ENCODE measurements at regions not wholly inside any gene's neighbourhood (a gene's known extent, or its start where the extent isn't known, plus 50 kb on each side); places are given as distances from the start of the nearest gene placed in this dataset.

DNA sequence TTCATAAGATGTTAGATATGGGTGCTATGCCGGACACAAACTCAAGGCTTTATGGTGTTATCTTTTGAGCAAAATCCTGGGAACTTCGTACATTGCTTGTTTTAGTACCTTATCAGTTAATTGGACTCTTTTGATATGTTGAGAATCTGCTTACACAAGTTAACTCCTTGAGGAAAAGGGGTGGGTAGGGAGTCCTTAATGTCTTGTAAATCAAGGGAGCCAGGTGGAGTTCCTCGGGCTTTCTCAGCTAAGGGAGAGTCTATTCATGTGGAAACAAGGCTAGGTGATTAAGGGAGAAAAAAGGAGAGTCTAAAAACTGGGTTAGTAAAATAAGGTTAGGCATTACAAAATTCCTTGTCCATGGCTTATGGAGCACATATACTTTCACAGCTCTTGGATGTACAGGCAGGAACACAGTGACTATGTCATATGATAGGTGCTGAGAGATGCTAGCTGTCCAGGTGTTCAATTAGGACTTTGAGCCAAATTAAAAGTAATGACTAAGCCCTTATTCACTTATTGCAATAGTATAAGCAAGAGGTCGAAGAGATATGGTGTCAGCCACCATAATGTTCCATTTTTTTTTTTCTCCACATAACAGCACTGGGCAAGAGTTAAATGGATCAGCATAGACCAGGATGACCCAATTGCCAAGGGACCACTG, 59.5 kb upstream of the DYNAP start:
- no peak overlapping the region for H3K4me3 ChIP-seq (ENCODE audit: low read depth, low read length)
- TF ChIP-seq, protein P1, sequence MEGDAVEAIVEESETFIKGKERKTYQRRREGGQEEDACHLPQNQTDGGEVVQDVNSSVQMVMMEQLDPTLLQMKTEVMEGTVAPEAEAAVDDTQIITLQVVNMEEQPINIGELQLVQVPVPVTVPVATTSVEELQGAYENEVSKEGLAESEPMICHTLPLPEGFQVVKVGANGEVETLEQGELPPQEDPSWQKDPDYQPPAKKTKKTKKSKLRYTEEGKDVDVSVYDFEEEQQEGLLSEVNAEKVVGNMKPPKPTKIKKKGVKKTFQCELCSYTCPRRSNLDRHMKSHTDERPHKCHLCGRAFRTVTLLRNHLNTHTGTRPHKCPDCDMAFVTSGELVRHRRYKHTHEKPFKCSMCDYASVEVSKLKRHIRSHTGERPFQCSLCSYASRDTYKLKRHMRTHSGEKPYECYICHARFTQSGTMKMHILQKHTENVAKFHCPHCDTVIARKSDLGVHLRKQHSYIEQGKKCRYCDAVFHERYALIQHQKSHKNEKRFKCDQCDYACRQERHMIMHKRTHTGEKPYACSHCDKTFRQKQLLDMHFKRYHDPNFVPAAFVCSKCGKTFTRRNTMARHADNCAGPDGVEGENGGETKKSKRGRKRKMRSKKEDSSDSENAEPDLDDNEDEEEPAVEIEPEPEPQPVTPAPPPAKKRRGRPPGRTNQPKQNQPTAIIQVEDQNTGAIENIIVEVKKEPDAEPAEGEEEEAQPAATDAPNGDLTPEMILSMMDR (IDR thresholded peaks at IDR 0.05; ENCODE audit: borderline replicate concordance, insufficient read depth, low read depth, low read length): no peak

DNA sequence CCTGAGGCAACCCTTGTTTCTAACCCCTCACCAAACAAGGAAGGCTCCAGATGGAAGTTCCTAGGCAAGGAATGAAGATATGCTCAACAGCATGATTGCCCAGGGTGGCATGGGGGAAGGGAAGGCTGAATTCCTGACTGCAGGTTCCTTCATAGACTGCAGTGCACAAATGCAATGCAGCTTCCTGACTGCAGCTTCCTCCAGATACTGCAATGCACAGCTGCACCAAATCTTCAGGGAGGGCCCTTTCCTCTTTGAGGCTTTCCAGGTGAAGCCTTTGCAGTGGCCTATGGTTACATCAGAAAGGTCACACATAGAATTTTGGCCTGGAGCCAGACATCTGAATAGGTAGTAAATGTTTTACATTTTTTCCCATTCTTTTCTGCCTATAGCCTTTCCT, 58.8 kb upstream of the DYNAP start:
- TF ChIP-seq, protein P1 (IDR thresholded peaks at IDR 0.05; ENCODE audit: borderline replicate concordance, insufficient read depth, low read depth, low read length): no peak
- no peak overlapping the region for H3K4me3 ChIP-seq (ENCODE audit: low read depth, low read length)

DNA sequence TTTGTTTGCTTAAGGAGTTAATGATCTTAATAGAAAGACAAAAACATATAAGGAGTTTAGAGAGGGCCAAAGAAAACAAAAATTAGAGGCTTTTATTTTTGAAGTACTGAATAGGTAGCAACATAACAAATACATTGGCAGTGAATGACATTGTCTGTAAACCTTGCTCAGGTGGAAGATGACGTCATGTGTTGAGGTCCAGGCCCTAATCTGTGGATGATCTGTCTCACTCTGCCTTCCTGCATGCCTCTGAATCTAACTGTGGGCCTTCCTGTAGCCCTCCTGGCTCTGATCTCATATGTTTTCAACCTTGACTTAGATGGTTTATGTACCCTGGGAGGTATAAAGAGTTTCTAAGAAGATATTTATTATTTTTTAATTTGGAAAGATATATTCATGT, 58.1 kb upstream of the DYNAP start:
- no peak overlapping the region for H3K4me3 ChIP-seq (ENCODE audit: low read depth, low read length)
- TF ChIP-seq, protein P1 (IDR thresholded peaks at IDR 0.05; ENCODE audit: borderline replicate concordance, insufficient read depth, low read depth, low read length): no peak
